ENCODE measurements at regions not wholly inside any gene's neighbourhood (a gene's known extent, or its start where the extent isn't known, plus 50 kb on each side); places are given as distances from the start of the nearest gene placed in this dataset.

GRCh38 chr6:2545383-2546038 lies 205.2 kb downstream of the MYLK4 start:
- CTCF ChIA-PET (ENCODE audit: low intra/inter-chr PET ratio, low total read pairs) = no interaction called here
- Histone ChIP-seq H3K4me3 (replicated peaks in 1 of 3; ENCODE audit: insufficient read depth in 1 of 3, low read depth in 2 of 3, low read length in 3 of 3) (no peak overlapping the region), H3K9me3 (ENCODE audit: low read length) (no peaks in the 10 kb centered on the region), H3K4me2 (ENCODE audit: low read depth, low read length) (no peak overlapping the region), H3K79me2 (ENCODE audit: insufficient read depth, low read length) (no peaks in the 10 kb centered on the region), H4K20me1 (ENCODE audit: insufficient read depth, low read length) (no peaks in the 10 kb centered on the region), H3K4me1 (ENCODE audit: insufficient read depth, low read length) (peaks cover 18% of the 10 kb centered on the region), H3K36me3 (replicated peaks in 1 of 2; ENCODE audit: control insufficient read depth in 1 of 2, insufficient read depth in 2 of 2, low read length in 2 of 2) (no peaks in the 10 kb centered on the region), H3K27me3 (ENCODE audit: control insufficient read depth in 1 of 2, insufficient read depth in 2 of 2, low read length in 2 of 2) (peaks cover 0 to 13% of the 10 kb centered on the region in 2 experiments; a peak in 2 of 5 replicates), H2AFZ (ENCODE audit: low read length) (no peak overlapping the region), H3K9ac (ENCODE audit: insufficient read depth, low read depth, low read length) (no peak overlapping the region), H3K27ac (ENCODE audit: extremely low read length, insufficient read depth, low read length) (no peak overlapping the region)
- ATAC-seq = no peak
- no TSS peak for BruUV-seq (replicated peaks)
- no peak for DNase-seq (ENCODE audit: low spot score)
- TF ChIP-seq HDAC6 (IDR thresholded peaks at IDR 0.05; ENCODE audit: low read depth, low read length) (no peak), ZNF318 (CRISPR knock-in tag; IDR thresholded peaks at IDR 0.05) (no peak), MYC (CRISPR knock-in tag; IDR thresholded peaks at IDR 0.05; ENCODE audit: borderline replicate concordance) (no peak)
- no peak for FAIRE-seq
- intact Hi-C loops (cut with micrococcal nuclease; ENCODE audit: unreplicated experiment) (no loop called here), in situ Hi-C loops (cut with HindIII; ENCODE audit: extremely low pct_ligation_motif_present, low pct_unique_long_range_greater_than_20kb) (no loop called here)
- POLR2A ChIA-PET = no interaction called here
- 46% methylated on average over 6 of the region's 6 CpGs for WGBS (ENCODE audit: low lambda C conversion rate)
